Sigmoid colon (tissue), 4 donors: ENCODE measurements at regions not wholly inside any gene's neighbourhood (a gene's known extent, or its start where the extent isn't known, plus 50 kb on each side); places are given as distances from the start of the nearest gene placed in this dataset.

Experiments used
- POLR2A ChIP-seq, 2 donors: fragments of 450-650 bp; IDR thresholded peaks; one replicate each; pipeline ENCODE4 v1.6.1; 2016; ENCODE audit warnings: antibody characterized with exemption in 2 of 2, mild to moderate bottlenecking in 2 of 2, moderate library complexity in 2 of 2
- POLR2AphosphoS5 ChIP-seq, 4 donors: sonication (generic); formaldehyde crosslinking; IDR thresholded peaks; one replicate each; pipeline ENCODE4 v1.6.1; 2017; ENCODE audit warnings: antibody characterized with exemption in 4 of 4
- TF ChIP-seq, protein P1 (sequence below), 4 experiments: fragments of 450-650 bp in 3 of 4; fragments of 200-600 bp in 1 of 4; IDR thresholded peaks; one replicate each; pipeline ENCODE4 v1.5.1; 2016 to 2019; ENCODE audit warnings: antibody characterized with exemption in 4 of 4, mild to moderate bottlenecking in 3 of 4, moderate library complexity in 2 of 4

DNA sequence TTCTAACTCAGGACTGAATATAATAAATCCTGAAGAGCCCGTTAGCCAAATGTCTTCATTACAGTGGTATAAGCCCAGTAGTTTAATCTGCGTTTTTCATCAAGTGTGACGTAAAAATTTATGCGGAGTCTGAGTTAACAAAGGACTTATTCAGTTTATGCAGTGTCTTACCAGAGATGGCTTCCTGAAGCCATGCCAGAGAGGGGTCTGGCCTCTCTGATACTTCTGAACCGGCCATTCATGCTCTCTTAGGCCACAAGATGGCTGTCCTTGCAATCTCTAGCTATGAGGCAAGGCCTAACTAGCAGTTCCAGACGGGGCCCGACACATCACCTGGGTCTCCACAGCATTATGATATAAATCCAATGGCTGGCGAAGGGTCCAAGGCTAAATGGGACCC, 101.4 kb downstream of the TEX35 start:
- TF ChIP-seq, protein P1, sequence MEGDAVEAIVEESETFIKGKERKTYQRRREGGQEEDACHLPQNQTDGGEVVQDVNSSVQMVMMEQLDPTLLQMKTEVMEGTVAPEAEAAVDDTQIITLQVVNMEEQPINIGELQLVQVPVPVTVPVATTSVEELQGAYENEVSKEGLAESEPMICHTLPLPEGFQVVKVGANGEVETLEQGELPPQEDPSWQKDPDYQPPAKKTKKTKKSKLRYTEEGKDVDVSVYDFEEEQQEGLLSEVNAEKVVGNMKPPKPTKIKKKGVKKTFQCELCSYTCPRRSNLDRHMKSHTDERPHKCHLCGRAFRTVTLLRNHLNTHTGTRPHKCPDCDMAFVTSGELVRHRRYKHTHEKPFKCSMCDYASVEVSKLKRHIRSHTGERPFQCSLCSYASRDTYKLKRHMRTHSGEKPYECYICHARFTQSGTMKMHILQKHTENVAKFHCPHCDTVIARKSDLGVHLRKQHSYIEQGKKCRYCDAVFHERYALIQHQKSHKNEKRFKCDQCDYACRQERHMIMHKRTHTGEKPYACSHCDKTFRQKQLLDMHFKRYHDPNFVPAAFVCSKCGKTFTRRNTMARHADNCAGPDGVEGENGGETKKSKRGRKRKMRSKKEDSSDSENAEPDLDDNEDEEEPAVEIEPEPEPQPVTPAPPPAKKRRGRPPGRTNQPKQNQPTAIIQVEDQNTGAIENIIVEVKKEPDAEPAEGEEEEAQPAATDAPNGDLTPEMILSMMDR (IDR thresholded peaks at IDR 0.05), result no peak
- TF ChIP-seq POLR2A (IDR thresholded peaks at IDR 0.05) (no peak), POLR2AphosphoS5 (IDR thresholded peaks at IDR 0.05) (no peak)
